HUES48 (cell line): ENCODE measurements at regions not wholly inside any gene's neighbourhood (a gene's known extent, or its start where the extent isn't known, plus 50 kb on each side); places are given as distances from the start of the nearest gene placed in this dataset.

Source experiments
- H3K27ac ChIP-seq: one replicate; pipeline ENCODE4 v1.7.0; 2013; ENCODE audit warnings: low read depth, low read length, inconsistent platforms
- H3K27me3 ChIP-seq: 2 replicates; pipeline ENCODE4 v1.6.1; 2013; ENCODE audit warnings: mild to moderate bottlenecking, low read length; ENCODE audit not compliant: control insufficient read depth, insufficient read depth
- H3K36me3 ChIP-seq: 2 replicates; pipeline ENCODE4 v1.6.1; 2013; ENCODE audit warnings: low read length; ENCODE audit not compliant: control insufficient read depth, insufficient read depth
- H3K4me1 ChIP-seq: 2 replicates; pipeline ENCODE4 v1.6.1; 2013; ENCODE audit warnings: mild to moderate bottlenecking, low read length; ENCODE audit not compliant: control insufficient read depth, insufficient read depth
- H3K4me3 ChIP-seq: 2 replicates; pipeline ENCODE4 v1.5.1; 2013; ENCODE audit warnings: mild to moderate bottlenecking, low read depth, low read length
- H3K9ac ChIP-seq: 2 replicates; pipeline ENCODE4 v1.6.1; 2013; ENCODE audit warnings: mild to moderate bottlenecking, low read depth, low read length, moderate library complexity
- H3K9me3 ChIP-seq: 2 replicates; pipeline ENCODE4 v1.6.1; 2013; ENCODE audit warnings: low read length; ENCODE audit not compliant: control insufficient read depth, insufficient read depth

GRCh38 chr11:96447208-96448110 lies 57.6 kb downstream of the JRKL start:
- H3K27me3 ChIP-seq = no peaks in the 10 kb centered on the region
- H3K36me3 ChIP-seq = no peaks in the 10 kb centered on the region
- H3K4me3 ChIP-seq = no peak overlapping the region
- no peak overlapping the region for H3K27ac ChIP-seq
- no peaks in the 10 kb centered on the region for H3K9me3 ChIP-seq
- no peaks in the 10 kb centered on the region for H3K4me1 ChIP-seq
- no peak overlapping the region for H3K9ac ChIP-seq

GRCh38 chr11:96448225-96448624 lies 58.4 kb downstream of the JRKL start:
- Histone ChIP-seq H3K27ac (no peak overlapping the region), H3K36me3 (no peaks in the 10 kb centered on the region), H3K9me3 (no peaks in the 10 kb centered on the region), H3K9ac (no peak overlapping the region), H3K27me3 (no peaks in the 10 kb centered on the region), H3K4me1 (no peaks in the 10 kb centered on the region), H3K4me3 (no peak overlapping the region)

- Histone ChIP-seq H3K27ac (peak overlapping the region; percentile 80), H3K9ac (no peak overlapping the region), H3K36me3 (no peaks in the 10 kb centered on the region), H3K4me1 (peaks cover 20% of the 10 kb centered on the region), H3K4me3 (peak overlapping the region; percentile 21; the same call in 1 of the 2 replicates), H3K27me3 (no peaks in the 10 kb centered on the region), H3K9me3 (peaks cover 11% of the 10 kb centered on the region; the same call in 1 of the 2 replicates)
Observed at GRCh38 chr11:96456111-96456510, 66.3 kb downstream of the JRKL start.

- Histone ChIP-seq H3K36me3 (no peaks in the 10 kb centered on the region), H3K27ac (no peak overlapping the region), H3K4me1 (peaks cover 28% of the 10 kb centered on the region), H3K4me3 (no peak overlapping the region), H3K9me3 (peaks cover 8% of the 10 kb centered on the region; the same call in 1 of the 2 replicates), H3K9ac (no peak overlapping the region), H3K27me3 (no peaks in the 10 kb centered on the region)
Observed at GRCh38 chr11:96459751-96460150, 69.9 kb downstream of the JRKL start.

GRCh38 chr11:96461871-96462270 lies 72.1 kb downstream of the JRKL start:
- Histone ChIP-seq H3K4me3 (no peak overlapping the region), H3K36me3 (no peaks in the 10 kb centered on the region), H3K4me1 (peaks cover 25% of the 10 kb centered on the region), H3K27me3 (no peaks in the 10 kb centered on the region), H3K9me3 (no peaks in the 10 kb centered on the region), H3K27ac (no peak overlapping the region), H3K9ac (no peak overlapping the region)

GRCh38 chr11:96464700-96465307 lies 75.0 kb downstream of the JRKL start:
- Histone ChIP-seq H3K9me3 (no peaks in the 10 kb centered on the region), H3K36me3 (no peaks in the 10 kb centered on the region), H3K27me3 (no peaks in the 10 kb centered on the region), H3K9ac (no peak overlapping the region), H3K4me1 (peaks cover 18% of the 10 kb centered on the region), H3K27ac (no peak overlapping the region), H3K4me3 (no peak overlapping the region)

- H3K27me3 ChIP-seq = no peaks in the 10 kb centered on the region
- no peaks in the 10 kb centered on the region for H3K9me3 ChIP-seq
- H3K9ac ChIP-seq = no peak overlapping the region
Observed at GRCh38 chr11:96465512-96465911, 75.7 kb downstream of the JRKL start.

GRCh38 chr11:96466607-96467006 lies 76.8 kb downstream of the JRKL start:
- H3K9me3 ChIP-seq = no peaks in the 10 kb centered on the region
- H3K27ac ChIP-seq = no peak overlapping the region
- H3K9ac ChIP-seq = no peak overlapping the region
- peaks cover 18% of the 10 kb centered on the region for H3K4me1 ChIP-seq
- H3K36me3 ChIP-seq = no peaks in the 10 kb centered on the region
- no peak overlapping the region for H3K4me3 ChIP-seq
- no peaks in the 10 kb centered on the region for H3K27me3 ChIP-seq

More at GRCh38 chr11:96465512-96465911, 75.7 kb downstream of the JRKL start:
- peaks cover 18% of the 10 kb centered on the region for H3K4me1 ChIP-seq
- no peak overlapping the region for H3K27ac ChIP-seq
- no peaks in the 10 kb centered on the region for H3K36me3 ChIP-seq
- H3K4me3 ChIP-seq = no peak overlapping the region

GRCh38 chr11:96469776-96470175 lies 80.0 kb downstream of the JRKL start:
- Histone ChIP-seq H3K9ac (no peak overlapping the region), H3K4me3 (no peak overlapping the region), H3K9me3 (no peaks in the 10 kb centered on the region), H3K4me1 (peaks cover 10% of the 10 kb centered on the region), H3K27ac (no peak overlapping the region), H3K27me3 (no peaks in the 10 kb centered on the region), H3K36me3 (no peaks in the 10 kb centered on the region)

GRCh38 chr11:96470521-96470920 lies 80.7 kb downstream of the JRKL start:
- H3K4me1 ChIP-seq = peaks cover 3% of the 10 kb centered on the region
- no peak overlapping the region for H3K4me3 ChIP-seq
- H3K9me3 ChIP-seq = no peaks in the 10 kb centered on the region; the same call in 1 of the 2 replicates
- no peaks in the 10 kb centered on the region for H3K36me3 ChIP-seq
- no peaks in the 10 kb centered on the region for H3K27me3 ChIP-seq
- no peak overlapping the region for H3K9ac ChIP-seq
- H3K27ac ChIP-seq = no peak overlapping the region

- Histone ChIP-seq H3K4me1 (no peaks in the 10 kb centered on the region), H3K4me3 (no peak overlapping the region), H3K9me3 (no peaks in the 10 kb centered on the region; the same call in 1 of the 2 replicates), H3K27me3 (no peaks in the 10 kb centered on the region), H3K36me3 (no peaks in the 10 kb centered on the region), H3K27ac (no peak overlapping the region), H3K9ac (no peak overlapping the region)
Observed at GRCh38 chr11:96472085-96472484, 82.3 kb downstream of the JRKL start.
